Ectodermal cell (in vitro differentiated cells): ENCODE measurements at regions not wholly inside any gene's neighbourhood (a gene's known extent, or its start where the extent isn't known, plus 50 kb on each side); places are given as distances from the start of the nearest gene placed in this dataset.
"Not testable (repeated sequence)": the region's sequence is repeated elsewhere in the genome, so short reads cannot be mapped to it uniquely, and the experiment has no call there.

Experiments used
- H3K27ac ChIP-seq: 2 replicates; pipeline ENCODE4 v1.7.0; 2013; ENCODE audit warnings: mild to moderate bottlenecking, low read depth, low read length; ENCODE audit not compliant: insufficient read depth, poor library complexity, severe bottlenecking
- H3K27me3 ChIP-seq: 2 replicates; pipeline ENCODE4 v1.7.0; 2013; ENCODE audit warnings: mild to moderate bottlenecking, low read length; ENCODE audit not compliant: insufficient read depth, control insufficient read depth, poor library complexity, severe bottlenecking
- H3K36me3 ChIP-seq: one replicate; pipeline ENCODE4 v1.7.0; 2013; ENCODE audit warnings: low read length; ENCODE audit not compliant: control insufficient read depth, insufficient read depth
- H3K4me1 ChIP-seq: one replicate; pipeline ENCODE4 v1.7.0; 2013; ENCODE audit warnings: low read length; ENCODE audit not compliant: control insufficient read depth, insufficient read depth
- H3K4me3 ChIP-seq: 2 replicates; pipeline ENCODE4 v1.7.0; 2013; ENCODE audit warnings: low read depth, low read length, control low read depth; ENCODE audit not compliant: insufficient read depth
- H3K9me3 ChIP-seq: 2 replicates; pipeline ENCODE4 v1.7.0; 2013; ENCODE audit warnings: mild to moderate bottlenecking, low read length, moderate library complexity; ENCODE audit not compliant: control insufficient read depth
- WGBS, 2 experiments: methylation state at CpG; one replicate each; pipeline ENCODE4 v1.1.7; 2013; ENCODE audit warnings: missing lambda C conversion rate in 2 of 2; 5-methylcytosine and 5-hydroxymethylcytosine counted together

DNA sequence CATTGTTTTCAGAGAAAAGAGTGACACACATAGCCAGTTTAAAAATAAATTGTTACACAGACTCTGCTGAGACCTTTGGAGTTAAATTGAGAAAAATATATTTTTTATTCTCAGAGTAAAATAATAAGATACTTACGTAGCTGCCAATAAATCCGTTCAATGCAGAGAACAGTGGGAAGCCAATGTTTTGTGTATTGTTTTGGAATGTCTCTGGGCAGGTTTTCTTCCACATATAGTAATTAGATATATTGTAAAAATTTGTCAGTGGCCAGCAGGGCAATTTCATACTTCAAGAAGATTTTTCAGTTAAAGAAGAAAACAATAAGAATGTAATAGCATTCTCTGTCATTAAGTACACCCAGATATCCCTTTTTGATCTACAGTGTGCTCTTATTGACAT, 999.5 kb upstream of the INTU start:
- H3K4me1 ChIP-seq = no peaks in the 10 kb centered on the region
- no peak overlapping the region for H3K27ac ChIP-seq
- H3K9me3 ChIP-seq = no peaks in the 10 kb centered on the region
- no peaks in the 10 kb centered on the region for H3K36me3 ChIP-seq
- no peak overlapping the region for H3K4me3 ChIP-seq
- no peaks in the 10 kb centered on the region for H3K27me3 ChIP-seq
- no CpG with 5 or more reads among the region's 2 CpGs for WGBS, 2 experiments

DNA sequence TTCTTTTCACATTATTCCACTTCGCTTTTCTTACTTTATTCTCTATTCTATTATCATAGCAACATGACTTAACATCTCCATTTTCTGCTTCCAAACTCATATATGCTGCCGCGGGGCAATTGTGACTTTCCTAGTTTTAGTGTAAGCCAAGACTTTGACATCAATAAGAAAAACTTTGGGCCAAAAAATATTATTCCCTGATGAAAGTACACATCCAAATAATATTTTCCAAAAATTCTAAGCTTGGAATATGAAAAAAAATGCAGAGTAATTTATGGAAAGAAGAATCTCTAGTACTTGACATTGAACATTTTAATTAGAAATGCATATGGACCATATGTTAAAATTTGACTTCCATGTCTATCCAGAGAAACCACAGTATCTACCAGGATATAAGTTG, 995.1 kb upstream of the INTU start:
- WGBS, 2 experiments = 92 to 98% methylated on average over 3 of the region's 3 CpGs
- no peaks in the 10 kb centered on the region for H3K9me3 ChIP-seq
- H3K27me3 ChIP-seq = no peaks in the 10 kb centered on the region
- no peaks in the 10 kb centered on the region for H3K4me1 ChIP-seq
- no peak overlapping the region for H3K27ac ChIP-seq
- H3K36me3 ChIP-seq = no peaks in the 10 kb centered on the region
- no peak overlapping the region for H3K4me3 ChIP-seq

DNA sequence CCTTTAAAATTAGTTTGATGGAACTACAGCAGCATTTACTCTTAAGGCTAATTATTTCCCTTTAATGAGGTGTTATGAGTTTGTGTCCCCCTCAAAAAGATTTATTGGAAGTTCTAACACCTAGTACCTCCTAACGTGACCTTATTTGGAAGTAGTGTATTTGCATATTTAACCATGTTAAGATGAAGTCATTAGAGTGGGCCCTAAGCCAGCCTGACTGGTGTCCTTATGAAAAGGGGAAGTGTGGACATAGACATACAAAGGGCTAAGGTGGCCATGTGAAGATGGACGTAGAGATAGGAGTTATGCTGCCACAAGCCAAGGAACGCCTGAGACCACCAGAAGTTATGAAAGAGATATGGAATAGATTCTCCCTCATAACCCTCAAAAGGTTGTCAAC, 985.4 kb upstream of the INTU start:
- Histone ChIP-seq H3K27ac (no peak overlapping the region), H3K9me3 (no peaks in the 10 kb centered on the region), H3K36me3 (no peaks in the 10 kb centered on the region), H3K4me3 (no peak overlapping the region), H3K27me3 (no peaks in the 10 kb centered on the region), H3K4me1 (no peaks in the 10 kb centered on the region)
- 96% methylated on average over 3 of the region's 3 CpGs for WGBS, 2 experiments

DNA sequence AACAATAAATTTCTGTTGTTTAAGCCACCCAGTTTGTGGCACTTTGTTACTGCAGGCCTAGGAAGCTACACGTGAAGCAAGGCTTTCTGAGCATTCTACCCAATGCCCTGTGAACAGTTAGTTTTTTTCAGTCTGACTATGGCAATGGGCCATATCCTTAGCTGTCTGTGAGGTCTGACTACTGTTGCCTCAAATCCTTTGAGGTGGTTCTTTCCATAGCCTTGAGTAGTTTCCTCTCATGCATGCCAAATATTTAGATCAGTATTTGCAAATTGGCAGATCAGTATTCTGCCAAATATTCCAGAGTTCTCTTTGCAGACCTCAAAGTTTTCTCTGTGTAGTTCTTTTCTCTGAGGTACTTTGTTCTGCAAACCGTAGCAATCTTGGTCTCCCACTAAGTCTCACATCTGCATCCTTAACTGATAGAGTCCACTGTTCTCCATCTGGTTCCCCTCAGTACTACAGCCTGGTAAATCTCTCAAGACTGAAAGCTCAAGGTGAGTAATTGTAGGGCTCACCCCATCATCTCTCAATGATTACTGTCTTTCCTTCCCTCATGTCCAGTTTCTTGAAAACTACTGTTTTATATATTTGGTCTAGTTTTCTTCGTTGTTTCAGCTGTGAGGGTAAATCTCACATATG, 984.9 kb upstream of the INTU start:
- Histone ChIP-seq H3K9me3 (no peaks in the 10 kb centered on the region), H3K4me3 (no peak overlapping the region), H3K27ac (no peak overlapping the region), H3K27me3 (no peaks in the 10 kb centered on the region), H3K36me3 (no peaks in the 10 kb centered on the region), H3K4me1 (no peaks in the 10 kb centered on the region)
- WGBS, 2 experiments = 90 to 91% methylated on average over 2 of the region's 3 CpGs

DNA sequence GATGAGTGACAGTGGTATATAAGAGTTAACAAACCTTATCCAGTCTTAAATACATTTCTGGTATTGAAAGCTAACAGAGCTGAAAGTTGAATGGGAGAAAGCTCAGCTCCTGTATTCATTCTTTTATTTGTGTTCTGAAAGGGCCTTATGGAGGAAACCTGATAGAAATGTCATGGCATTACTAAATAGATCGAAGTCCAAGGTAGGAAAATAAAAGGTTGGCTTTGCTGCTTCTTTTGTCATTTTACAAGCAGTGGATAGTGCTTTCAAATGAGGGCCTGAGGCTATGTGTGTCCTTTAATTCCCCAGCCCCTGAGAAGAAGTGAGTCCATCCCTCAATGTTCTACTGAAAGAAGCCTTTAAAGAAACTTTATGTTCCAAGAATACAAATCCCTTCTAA, 974.3 kb upstream of the INTU start:
- no peaks in the 10 kb centered on the region for H3K36me3 ChIP-seq
- WGBS, 2 experiments = 89 to 92% methylated on average over 1 of the region's 1 CpG
- no peaks in the 10 kb centered on the region for H3K9me3 ChIP-seq
- no peaks in the 10 kb centered on the region for H3K4me1 ChIP-seq
- H3K27ac ChIP-seq = no peak overlapping the region
- H3K4me3 ChIP-seq = no peak overlapping the region
- no peaks in the 10 kb centered on the region for H3K27me3 ChIP-seq

DNA sequence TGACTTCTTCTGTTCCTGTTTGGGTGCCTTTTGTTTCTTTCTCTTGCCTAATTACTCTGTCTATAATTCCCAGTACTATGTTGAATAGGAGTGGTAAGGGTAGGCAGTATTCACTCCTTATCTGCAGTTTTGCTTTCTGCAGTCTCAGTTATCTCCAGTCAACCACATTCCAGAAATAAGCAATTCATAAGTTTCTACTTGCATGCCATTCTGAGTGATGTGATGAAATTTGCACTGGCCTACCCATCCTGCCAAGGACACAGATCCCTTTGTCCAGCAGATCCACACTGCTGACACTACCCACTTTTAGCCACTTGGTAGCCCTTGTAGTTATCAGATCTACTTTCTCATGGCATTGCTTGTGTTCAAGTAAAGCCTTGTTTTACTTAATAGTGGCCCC, 971.6 kb upstream of the INTU start:
- Histone ChIP-seq H3K4me3 (no peak overlapping the region), H3K4me1 (no peaks in the 10 kb centered on the region), H3K27me3 (no peaks in the 10 kb centered on the region), H3K9me3 (no peaks in the 10 kb centered on the region), H3K36me3 (no peaks in the 10 kb centered on the region), H3K27ac (no peak overlapping the region)

DNA sequence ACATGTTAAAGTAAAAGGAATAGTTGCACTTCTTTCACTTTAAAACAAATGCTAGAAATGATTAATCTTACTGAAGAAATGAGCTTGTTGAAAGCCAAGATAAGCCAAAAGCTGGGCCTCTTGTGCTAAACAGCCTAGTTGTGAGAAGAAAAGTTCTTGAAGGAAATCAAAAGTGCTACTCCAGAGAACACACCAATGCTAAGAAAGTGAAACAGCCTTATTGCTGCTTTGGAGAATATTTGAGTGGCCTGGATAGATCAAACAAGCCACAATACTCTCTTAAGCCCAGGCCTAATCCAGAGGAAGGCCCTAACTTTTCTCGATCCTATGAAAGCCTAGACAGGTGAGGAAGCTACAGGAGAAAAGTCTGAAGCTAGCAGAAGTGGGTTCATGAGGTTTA, 967.9 kb upstream of the INTU start:
- no peaks in the 10 kb centered on the region for H3K36me3 ChIP-seq
- H3K9me3 ChIP-seq = no peaks in the 10 kb centered on the region
- 83 to 88% methylated on average over 1 of the region's 1 CpG for WGBS, 2 experiments
- no peaks in the 10 kb centered on the region for H3K4me1 ChIP-seq
- H3K27me3 ChIP-seq = no peaks in the 10 kb centered on the region
- H3K27ac ChIP-seq = no peak overlapping the region
- H3K4me3 ChIP-seq = no peak overlapping the region

DNA sequence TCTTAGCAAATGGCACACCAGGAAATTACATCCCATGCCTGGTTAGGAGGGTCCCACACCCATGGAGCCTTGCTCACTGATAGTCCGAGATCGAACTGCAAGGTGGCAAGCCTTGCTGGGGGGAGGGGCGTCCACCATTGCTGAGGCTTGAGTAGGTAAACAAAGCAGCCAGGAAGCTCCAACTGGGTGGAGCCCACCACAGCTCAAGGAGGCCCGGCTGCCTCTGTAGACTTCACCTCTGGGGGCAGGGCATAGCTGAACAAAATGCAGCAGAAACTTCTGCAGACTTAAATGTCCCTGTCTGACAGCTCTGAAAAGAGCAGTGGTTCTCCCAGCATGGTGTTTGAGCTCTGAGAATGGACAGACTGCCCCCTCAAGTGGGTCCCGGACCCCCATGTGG, 962.7 kb upstream of the INTU start:
- not testable (repeated sequence) for H3K36me3 ChIP-seq, H3K4me3 ChIP-seq
- 90 to 96% methylated on average over 5 of the region's 5 CpGs for WGBS, 2 experiments

DNA sequence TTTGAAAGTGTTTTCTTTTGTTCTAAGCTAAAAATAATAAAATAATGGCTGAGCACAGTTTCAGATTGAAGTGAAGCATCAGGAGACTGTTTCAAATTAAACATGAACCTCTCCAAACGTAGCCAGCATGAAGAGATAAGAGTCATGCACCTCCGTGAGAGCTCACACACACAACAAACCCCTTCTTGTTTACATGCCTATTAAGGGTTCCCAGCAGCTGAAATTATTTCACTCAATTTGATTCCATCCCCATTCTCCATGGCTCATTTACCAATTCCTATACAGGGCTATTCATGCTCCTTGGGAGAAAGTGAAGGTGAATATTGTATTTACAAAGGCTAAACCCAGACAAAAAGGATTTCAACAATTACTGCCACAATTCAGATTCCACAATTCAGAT, 954.1 kb upstream of the INTU start:
- H3K27me3 ChIP-seq = no peaks in the 10 kb centered on the region
- no peak overlapping the region for H3K27ac ChIP-seq
- no peaks in the 10 kb centered on the region for H3K9me3 ChIP-seq
- no peaks in the 10 kb centered on the region for H3K4me1 ChIP-seq
- no peaks in the 10 kb centered on the region for H3K36me3 ChIP-seq
- H3K4me3 ChIP-seq = no peak overlapping the region
- WGBS, 2 experiments = 78 to 83% methylated on average over 2 of the region's 2 CpGs

More for the DNA sequence above, 962.7 kb upstream of the INTU start:
- not testable (repeated sequence) for H3K27me3 ChIP-seq, H3K9me3 ChIP-seq, H3K4me1 ChIP-seq, H3K27ac ChIP-seq

DNA sequence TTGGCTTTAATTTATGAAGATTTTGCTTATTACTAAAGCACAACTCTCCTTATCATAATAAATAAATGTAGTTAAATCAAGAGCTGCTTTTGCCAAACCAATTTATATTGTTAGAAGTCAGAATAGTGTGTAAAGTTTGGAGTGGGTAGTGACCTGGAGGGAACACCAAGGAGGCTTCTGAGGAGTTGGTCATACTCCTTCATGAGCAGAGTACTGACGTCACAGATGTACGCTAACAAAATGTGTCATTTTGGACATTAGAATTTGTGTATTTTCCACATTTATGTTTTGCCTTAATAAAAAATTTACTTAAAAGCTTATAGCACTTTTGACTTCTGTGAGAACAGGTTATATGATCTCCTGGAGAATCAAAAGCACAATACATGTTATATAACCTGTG, 953.5 kb upstream of the INTU start:
- Histone ChIP-seq H3K9me3 (no peaks in the 10 kb centered on the region), H3K4me3 (no peak overlapping the region), H3K27me3 (no peaks in the 10 kb centered on the region), H3K4me1 (no peaks in the 10 kb centered on the region), H3K36me3 (no peaks in the 10 kb centered on the region), H3K27ac (no peak overlapping the region)
- WGBS, 2 experiments = 85 to 100% methylated on average over 2 of the region's 2 CpGs

DNA sequence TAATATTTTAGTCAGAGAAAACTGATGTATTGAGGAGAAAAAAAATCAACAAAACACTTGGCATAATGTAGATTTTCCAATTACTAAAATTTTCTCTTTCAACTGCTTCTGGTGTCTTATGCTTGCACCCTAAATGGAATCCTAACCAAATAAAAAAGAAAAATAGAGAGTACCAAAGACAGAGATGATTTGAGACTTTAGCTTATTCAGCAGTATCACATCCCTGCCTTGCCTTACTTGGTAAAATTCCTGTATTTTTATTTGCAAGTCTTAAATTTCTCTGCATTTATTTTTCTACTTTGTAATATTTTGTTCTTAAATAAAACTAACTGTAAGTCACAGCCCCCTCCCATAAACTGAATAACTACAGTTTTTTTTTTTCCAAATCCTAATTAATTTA, 950.5 kb upstream of the INTU start:
- Histone ChIP-seq H3K36me3 (no peaks in the 10 kb centered on the region), H3K27ac (no peak overlapping the region)

More for the DNA sequence above, 950.5 kb upstream of the INTU start:
- Histone ChIP-seq H3K4me1 (no peaks in the 10 kb centered on the region), H3K27me3 (no peaks in the 10 kb centered on the region), H3K9me3 (no peaks in the 10 kb centered on the region), H3K4me3 (no peak overlapping the region)
